ENCODE measurements at regions not wholly inside any gene's neighbourhood (a gene's known extent, or its start where the extent isn't known, plus 50 kb on each side); places are given as distances from the start of the nearest gene placed in this dataset.

- Histone ChIP-seq H2BK20ac (ENCODE audit: low read length) (no peak overlapping the region), H2AK5ac (ENCODE audit: low read depth, low read length) (no peak overlapping the region), H4K8ac (ENCODE audit: extremely low read depth, insufficient read depth, low read length) (no peak overlapping the region), H3K23me2 (ENCODE audit: low read depth, low read length) (no peaks in the 10 kb centered on the region), H4K5ac (ENCODE audit: insufficient read length, low read depth, low read length) (no peak overlapping the region), H3K18ac (ENCODE audit: extremely low read depth, low read length) (no peak overlapping the region), H3K79me2 (ENCODE audit: control insufficient read depth in 1 of 2, insufficient read depth in 2 of 2, low read length in 2 of 2) (no peaks in the 10 kb centered on the region), H3K4me1 (replicated peaks in 1 of 4; ENCODE audit: control insufficient read depth in 3 of 4, insufficient read depth in 4 of 4, low read length in 3 of 4) (no peaks in the 10 kb centered on the region), H2BK5ac (ENCODE audit: low read depth, low read length) (no peak overlapping the region), H3K56ac (replicated peaks; ENCODE audit: insufficient read length, low read depth, low read length) (no peak overlapping the region), H2BK12ac (ENCODE audit: low read depth, low read length) (no peak overlapping the region), H3K4ac (replicated peaks; ENCODE audit: insufficient read length, low read depth, low read length) (no peak overlapping the region), H3K9me3 (ENCODE audit: insufficient read depth in 2 of 2, low read depth in 1 of 2, low read length in 1 of 2) (no peaks in the 10 kb centered on the region), H4K20me1 (replicated peaks in 1 of 2; ENCODE audit: control insufficient read depth in 1 of 2, insufficient read depth in 2 of 2, low read length in 2 of 2) (no peaks in the 10 kb centered on the region), H3K27me3 (replicated peaks in 1 of 4; ENCODE audit: control insufficient read depth in 3 of 4, extremely low read depth in 1 of 4, insufficient read depth in 3 of 4, low read length in 3 of 4) (no peaks in the 10 kb centered on the region), H2BK15ac (ENCODE audit: low read length) (no peak overlapping the region), H3K79me1 (ENCODE audit: low read depth, low read length) (no peaks in the 10 kb centered on the region), H4K91ac (replicated peaks; ENCODE audit: insufficient read length, low read length) (no peak overlapping the region), H3K23ac (ENCODE audit: insufficient read length) (no peak overlapping the region), H3K14ac (ENCODE audit: insufficient read length) (no peak overlapping the region), H3K27ac (ENCODE audit: low read depth, low read length) (no peak overlapping the region), H3K36me3 (ENCODE audit: control insufficient read depth in 2 of 4, insufficient read depth in 4 of 4, low read length in 3 of 4) (no peaks in the 10 kb centered on the region), H3K4me3 (ENCODE audit: extremely low read depth in 1 of 4, insufficient read depth in 2 of 4, low read depth in 3 of 4, low read length in 4 of 4) (no peak overlapping the region), H2BK120ac (replicated peaks; ENCODE audit: low read depth, low read length) (no peak overlapping the region), H3K9ac (replicated peaks in 1 of 4; ENCODE audit: extremely low read depth in 1 of 4, low read depth in 3 of 4, low read length in 3 of 4) (no peak overlapping the region), H3K4me2 (ENCODE audit: insufficient read depth in 1 of 2, low read depth in 2 of 2, low read length in 2 of 2) (no peak overlapping the region), H2AFZ (ENCODE audit: low read length) (no peak overlapping the region)
- POLR2A ChIA-PET (ENCODE audit: partially characterized antibody): no interaction called here
- FAIRE-seq (no peak), DNase-seq (ENCODE audit: low read depth in 1 of 2, low spot score in 2 of 2) (no peak)
- TF ChIP-seq CEBPB (IDR thresholded peaks at IDR 0.05; ENCODE audit: low read depth, low read length): no peak
- TF ChIP-seq E2F6 (IDR thresholded peaks at IDR 0.05): no peak
- no peak for TF ChIP-seq TAF7 (optimal IDR thresholded peaks at IDR 0.05; ENCODE audit: borderline replicate concordance, low read depth, low read length)
- TF ChIP-seq RFX5 (IDR thresholded peaks at IDR 0.05; ENCODE audit: borderline replicate concordance, low read depth, low read length): no peak
- no peak for TF ChIP-seq SIX5 (IDR thresholded peaks at IDR 0.05; ENCODE audit: low read depth, low read length)
- TF ChIP-seq TAF1 (IDR thresholded peaks at IDR 0.05; ENCODE audit: low read depth, low read length): no peak
- no peak for TF ChIP-seq EP300 (IDR thresholded peaks at IDR 0.05; ENCODE audit: borderline replicate concordance in 1 of 2, low read depth in 2 of 2, low read length in 2 of 2)
- TF ChIP-seq EGR1 (IDR thresholded peaks at IDR 0.05; ENCODE audit: borderline replicate concordance, low read depth, low read length): no peak
- no peak for TF ChIP-seq BACH1 (IDR thresholded peaks at IDR 0.05; ENCODE audit: low read length)
- no peak for TF ChIP-seq SIN3A (conservative IDR thresholded peaks at IDR 0.05 in 1 of 2, IDR thresholded peaks at IDR 0.05 in 1 of 2; ENCODE audit: low read depth in 1 of 2, low read length in 2 of 2)
- TF ChIP-seq CHD1 (IDR thresholded peaks at IDR 0.05; ENCODE audit: low read depth, low read length): no peak
- WGBS, 2 experiments (ENCODE audit: extremely low coverage in 1 of 2, insufficient coverage in 1 of 2, insufficient read length in 1 of 2, insufficient replicate concordance in 2 of 2, low coverage in 1 of 2, low lambda C conversion rate in 2 of 2, missing lambda C conversion rate in 1 of 2): 95% methylated on average over 1 of the region's 1 CpG; no CpG with 5 or more reads in 1 of the 2 experiments
- CTCF ChIA-PET (ENCODE audit: partially characterized antibody): no interaction called here
These were observed 99.1 kb downstream of the C7orf25 start for GRCh38 chr7:42812779-42813178.

Data from H1 (cell line).